Liver (tissue), 3 donors: ENCODE measurements at regions not wholly inside any gene's neighbourhood (a gene's known extent, or its start where the extent isn't known, plus 50 kb on each side); places are given as distances from the start of the nearest gene placed in this dataset.

Experiments
- TAF1 ChIP-seq: conservative IDR thresholded peaks from 2 replicates; pipeline ENCODE4 v1.6.1; 2016; ENCODE audit warnings: antibody characterized with exemption, mild to moderate bottlenecking
- YY1 ChIP-seq: IDR thresholded peaks from 2 replicates; pipeline ENCODE4 v1.6.1; 2016; ENCODE audit warnings: antibody characterized with exemption, mild to moderate bottlenecking
- TF ChIP-seq, protein P1 (sequence below): IDR thresholded peaks from 2 replicates; pipeline ENCODE4 v1.6.1; 2016; ENCODE audit warnings: antibody characterized with exemption
- TF ChIP-seq, protein P2 (sequence below): fragments of 150-350 bp; IDR thresholded peaks from 2 replicates; pipeline ENCODE4 v1.5.1; 2017; ENCODE audit warnings: improper control_type of control experiment, low read depth, low read length; ENCODE audit not compliant: missing input control
- TF ChIP-seq, protein P3 (sequence below): IDR thresholded peaks from 2 replicates; pipeline ENCODE4 v1.6.1; 2016; ENCODE audit warnings: antibody characterized with exemption
- donor health status: healthy.
- donor health status: healthy.

DNA sequence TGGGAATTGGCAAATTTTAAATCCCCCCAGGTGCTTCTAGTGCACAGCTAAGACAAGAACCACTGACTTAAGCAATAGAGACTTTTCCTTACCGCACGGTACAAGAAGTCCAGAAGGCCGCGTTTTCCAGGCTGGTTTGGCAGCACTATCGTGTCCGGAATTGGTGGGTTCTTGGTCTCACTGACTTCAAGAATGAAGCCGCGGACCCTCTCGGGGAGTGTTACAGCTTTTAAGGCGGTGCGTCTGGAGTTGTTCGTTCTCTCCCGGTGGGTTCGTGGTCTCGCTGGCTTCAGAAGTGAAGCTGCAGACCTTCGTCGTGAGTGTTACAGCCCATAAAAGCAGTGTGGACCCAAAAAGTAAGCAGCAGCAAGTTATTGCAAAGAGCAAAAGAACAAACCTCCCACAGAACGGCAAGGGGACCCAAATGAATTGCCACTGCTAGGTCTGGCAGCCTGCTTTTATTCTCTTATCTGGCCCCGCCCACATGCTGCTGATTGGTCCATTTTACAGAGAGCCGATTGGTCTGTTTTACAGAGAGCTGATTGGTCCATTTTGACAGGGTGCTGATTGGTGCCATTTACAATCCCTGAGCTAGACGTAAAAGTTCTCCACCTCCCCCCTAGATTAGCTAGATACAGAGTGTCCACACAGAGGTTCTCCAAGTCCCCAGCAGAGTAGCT lies 264.5 kb downstream of the PREX1 start:
- TF ChIP-seq, protein P1, sequence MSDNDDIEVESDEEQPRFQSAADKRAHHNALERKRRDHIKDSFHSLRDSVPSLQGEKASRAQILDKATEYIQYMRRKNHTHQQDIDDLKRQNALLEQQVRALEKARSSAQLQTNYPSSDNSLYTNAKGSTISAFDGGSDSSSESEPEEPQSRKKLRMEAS = no peak
- TF ChIP-seq YY1 (no peak), TAF1 (no peak)
- TF ChIP-seq, protein P2, sequence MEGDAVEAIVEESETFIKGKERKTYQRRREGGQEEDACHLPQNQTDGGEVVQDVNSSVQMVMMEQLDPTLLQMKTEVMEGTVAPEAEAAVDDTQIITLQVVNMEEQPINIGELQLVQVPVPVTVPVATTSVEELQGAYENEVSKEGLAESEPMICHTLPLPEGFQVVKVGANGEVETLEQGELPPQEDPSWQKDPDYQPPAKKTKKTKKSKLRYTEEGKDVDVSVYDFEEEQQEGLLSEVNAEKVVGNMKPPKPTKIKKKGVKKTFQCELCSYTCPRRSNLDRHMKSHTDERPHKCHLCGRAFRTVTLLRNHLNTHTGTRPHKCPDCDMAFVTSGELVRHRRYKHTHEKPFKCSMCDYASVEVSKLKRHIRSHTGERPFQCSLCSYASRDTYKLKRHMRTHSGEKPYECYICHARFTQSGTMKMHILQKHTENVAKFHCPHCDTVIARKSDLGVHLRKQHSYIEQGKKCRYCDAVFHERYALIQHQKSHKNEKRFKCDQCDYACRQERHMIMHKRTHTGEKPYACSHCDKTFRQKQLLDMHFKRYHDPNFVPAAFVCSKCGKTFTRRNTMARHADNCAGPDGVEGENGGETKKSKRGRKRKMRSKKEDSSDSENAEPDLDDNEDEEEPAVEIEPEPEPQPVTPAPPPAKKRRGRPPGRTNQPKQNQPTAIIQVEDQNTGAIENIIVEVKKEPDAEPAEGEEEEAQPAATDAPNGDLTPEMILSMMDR = no peak
- TF ChIP-seq, protein P3, sequence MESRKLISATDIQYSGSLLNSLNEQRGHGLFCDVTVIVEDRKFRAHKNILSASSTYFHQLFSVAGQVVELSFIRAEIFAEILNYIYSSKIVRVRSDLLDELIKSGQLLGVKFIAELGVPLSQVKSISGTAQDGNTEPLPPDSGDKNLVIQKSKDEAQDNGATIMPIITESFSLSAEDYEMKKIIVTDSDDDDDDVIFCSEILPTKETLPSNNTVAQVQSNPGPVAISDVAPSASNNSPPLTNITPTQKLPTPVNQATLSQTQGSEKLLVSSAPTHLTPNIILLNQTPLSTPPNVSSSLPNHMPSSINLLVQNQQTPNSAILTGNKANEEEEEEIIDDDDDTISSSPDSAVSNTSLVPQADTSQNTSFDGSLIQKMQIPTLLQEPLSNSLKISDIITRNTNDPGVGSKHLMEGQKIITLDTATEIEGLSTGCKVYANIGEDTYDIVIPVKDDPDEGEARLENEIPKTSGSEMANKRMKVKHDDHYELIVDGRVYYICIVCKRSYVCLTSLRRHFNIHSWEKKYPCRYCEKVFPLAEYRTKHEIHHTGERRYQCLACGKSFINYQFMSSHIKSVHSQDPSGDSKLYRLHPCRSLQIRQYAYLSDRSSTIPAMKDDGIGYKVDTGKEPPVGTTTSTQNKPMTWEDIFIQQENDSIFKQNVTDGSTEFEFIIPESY = no peak
